RPMI8226 (cell line): ENCODE measurements at regions not wholly inside any gene's neighbourhood (a gene's known extent, or its start where the extent isn't known, plus 50 kb on each side); places are given as distances from the start of the nearest gene placed in this dataset.
"Not testable (repeated sequence)": the region's sequence is repeated elsewhere in the genome, so short reads cannot be mapped to it uniquely, and the experiment has no call there.

ENCODE experiments used
- DNase-seq: peaks from one replicate; pipeline ENCODE4 v3.0.0-alpha.2; 2015

DNA sequence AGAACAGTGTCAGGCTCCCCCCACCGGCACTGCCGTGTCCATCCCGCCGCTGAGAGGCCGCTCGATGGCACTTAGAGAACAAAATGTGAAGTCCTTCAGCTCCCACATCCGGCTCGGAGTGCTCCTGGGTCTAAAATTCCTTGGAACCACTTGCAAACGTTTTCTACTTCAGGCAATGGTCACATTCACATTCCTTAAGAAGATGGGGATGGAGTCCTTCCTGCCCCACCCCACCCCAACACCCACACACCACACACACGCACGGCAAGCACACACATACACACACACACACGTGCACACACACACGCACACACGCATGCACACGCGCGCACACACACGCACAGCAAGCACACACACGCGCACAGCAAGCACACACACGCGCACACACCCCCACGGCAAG lies 83.4 kb downstream of the SOX1 start:
- DNase-seq, result no peak

DNA sequence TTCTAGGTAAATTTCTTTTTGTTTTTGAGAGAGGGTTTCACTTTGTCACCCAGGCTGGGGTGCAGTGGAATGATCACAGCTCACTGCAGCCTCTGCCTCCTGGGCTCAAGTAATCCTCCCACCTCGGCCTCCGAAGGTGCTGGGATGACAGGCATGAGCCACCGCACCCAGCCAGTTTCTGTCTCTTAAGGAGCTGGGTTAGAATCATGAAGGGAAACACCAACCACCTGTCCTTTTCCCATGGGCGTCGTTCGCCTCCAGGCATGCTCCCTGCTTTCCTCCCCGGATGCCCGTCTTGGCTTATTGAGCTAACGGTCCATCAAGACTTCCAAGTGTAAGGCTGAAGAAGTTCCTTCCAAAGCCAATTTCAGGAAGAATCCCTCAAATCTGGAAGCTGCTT lies 85.9 kb downstream of the SOX1 start:
- no peak for DNase-seq

DNA sequence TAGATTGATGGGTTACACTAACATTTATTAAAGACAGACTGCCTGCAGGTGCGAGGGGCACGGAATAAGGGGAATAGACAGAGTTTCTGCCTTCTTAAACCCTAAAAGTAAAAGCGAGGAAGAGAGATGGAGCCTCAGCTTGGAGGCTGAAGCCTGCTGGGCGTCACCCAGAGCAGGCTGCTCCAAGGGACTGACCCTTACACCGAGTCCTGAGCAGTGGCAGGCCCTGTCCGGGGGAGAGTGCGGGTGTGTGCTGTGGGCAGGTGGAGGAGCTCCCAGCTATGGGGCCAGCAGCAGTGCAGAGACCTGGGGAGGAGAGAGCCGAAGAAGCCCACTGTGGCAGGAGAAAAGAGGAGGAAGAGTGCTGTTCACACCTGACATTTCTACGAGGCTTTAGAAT lies 86.4 kb downstream of the SOX1 start:
- no peak for DNase-seq

- DNase-seq, result no peak
These were observed 86.9 kb downstream of the SOX1 start for GRCh38 chr13:112153846-112154245.

GRCh38 chr13:112154301-112155060 lies 87.5 kb downstream of the SOX1 start:
- DNase-seq, result no peak

- DNase-seq, result no peak
These were observed 92.0 kb downstream of the SOX1 start for GRCh38 chr13:112158961-112159360.

- DNase-seq, result no peak
These were observed 92.9 kb downstream of the SOX1 start for GRCh38 chr13:112159575-112160547.

GRCh38 chr13:112160558-112160957 lies 93.6 kb downstream of the SOX1 start:
- DNase-seq, result no peak

- DNase-seq, result no peak
These were observed 94.8 kb downstream of the SOX1 start for GRCh38 chr13:112161521-112162301.

DNA sequence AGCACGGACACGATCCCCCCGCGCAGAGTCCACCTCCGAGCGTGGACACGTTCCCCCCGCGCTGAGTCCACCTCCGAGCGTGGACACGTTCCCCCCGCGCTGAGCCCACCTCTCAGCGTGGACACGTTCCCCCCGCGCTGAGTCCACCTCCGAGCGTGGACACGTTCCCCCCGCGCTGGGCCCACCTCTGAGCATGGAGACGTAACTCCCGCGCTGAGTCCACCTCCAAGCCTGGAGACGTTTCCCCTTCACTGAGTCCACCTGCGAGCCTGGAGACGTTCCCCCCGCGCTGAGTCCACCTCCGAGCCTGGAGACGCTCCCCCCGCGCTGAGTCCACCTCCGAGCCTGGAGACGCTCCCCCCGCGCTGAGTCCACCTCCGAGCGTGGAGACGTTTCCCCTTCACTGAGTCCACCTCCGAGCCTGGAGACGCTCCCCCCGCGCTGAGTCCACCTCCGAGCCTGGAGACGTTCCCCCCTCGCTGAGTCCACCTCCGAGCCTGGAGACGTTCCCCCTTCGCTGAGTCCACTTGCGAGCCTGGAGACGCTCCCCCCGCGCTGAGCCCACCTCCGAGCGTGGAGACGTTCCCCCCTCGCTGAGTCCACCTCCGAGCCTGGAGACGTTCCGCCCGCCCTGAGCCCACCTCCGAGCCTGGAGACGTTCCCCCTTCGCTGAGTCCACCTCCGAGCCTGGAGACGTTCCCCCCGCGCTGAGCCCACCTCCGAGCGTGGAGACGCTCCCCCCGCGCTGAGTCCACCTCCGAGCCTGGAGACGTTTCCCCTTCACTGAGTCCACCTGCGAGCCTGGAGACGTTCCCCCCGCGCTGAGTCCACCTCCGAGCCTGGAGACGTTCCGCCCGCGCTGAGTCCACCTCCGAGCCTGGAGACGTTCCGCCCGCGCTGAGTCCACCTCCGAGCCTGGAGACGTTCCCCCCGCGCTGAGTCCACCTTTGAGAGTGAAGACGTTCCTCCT lies 97.0 kb downstream of the SOX1 start:
- DNase-seq, result not testable (repeated sequence)

- DNase-seq, result no peak
These were observed 98.8 kb downstream of the SOX1 start for GRCh38 chr13:112165712-112166111.

DNA sequence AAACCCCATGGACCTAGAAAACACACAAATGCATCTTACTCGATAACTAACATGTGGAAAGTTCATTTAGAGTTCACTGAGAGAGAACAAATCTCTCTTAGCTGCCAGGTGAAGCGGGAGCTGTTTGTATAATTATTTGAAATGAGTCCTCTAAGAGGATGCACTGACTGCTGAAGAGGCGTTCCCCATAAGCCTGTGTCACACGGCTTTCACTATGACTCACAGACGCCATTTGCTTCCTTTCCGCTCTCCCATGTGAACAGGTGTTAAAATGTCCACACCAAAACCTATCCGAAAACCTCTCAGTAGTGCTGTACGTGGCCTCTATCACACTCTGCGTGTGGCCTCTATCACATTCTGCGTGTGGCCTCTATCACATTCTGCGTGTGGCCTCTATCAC lies 101.8 kb downstream of the SOX1 start:
- no peak for DNase-seq

- no peak for DNase-seq
These were observed 103.2 kb downstream of the SOX1 start for GRCh38 chr13:112169941-112170822.

DNA sequence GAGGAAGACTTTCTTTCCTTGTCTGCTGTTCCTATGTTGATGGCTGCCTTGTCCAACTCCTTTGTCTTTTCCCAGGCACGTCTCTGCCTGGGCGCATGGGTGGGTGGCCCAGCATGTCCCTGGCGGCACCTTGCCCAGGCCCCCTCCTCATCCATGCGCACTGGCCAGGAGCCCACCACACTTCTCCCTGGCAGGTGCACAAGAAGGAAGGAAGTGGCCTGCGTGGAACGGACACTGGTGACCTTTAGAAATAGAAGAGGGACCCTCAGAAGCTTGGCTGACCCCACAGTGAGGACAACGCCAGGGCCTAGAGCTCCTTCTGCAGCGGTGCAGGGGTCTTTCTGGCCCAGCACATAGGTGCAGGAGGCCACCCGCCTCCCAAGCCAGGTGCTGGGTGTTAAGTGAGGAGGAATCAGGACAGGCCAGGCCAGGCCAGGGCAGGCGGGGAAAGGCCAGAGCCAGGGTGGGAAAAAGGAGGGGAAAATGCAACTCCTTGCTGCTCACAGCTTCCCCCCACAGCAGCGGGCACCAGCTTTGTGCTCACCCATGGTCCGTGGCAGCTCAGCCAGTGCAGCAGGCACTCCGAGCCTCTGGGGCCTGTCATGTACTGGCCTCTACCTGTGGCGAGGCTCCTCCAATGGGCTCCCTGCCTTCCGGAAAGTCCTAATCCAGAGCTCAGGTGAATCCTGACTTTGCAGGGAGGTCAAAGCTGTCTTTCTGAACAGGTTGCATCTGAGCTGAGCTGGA lies 104.0 kb downstream of the SOX1 start:
- DNase-seq, result no peak

- no peak for DNase-seq
These were observed 104.6 kb downstream of the SOX1 start for GRCh38 chr13:112171570-112171965.

- no peak for DNase-seq
These were observed 105.1 kb downstream of the SOX1 start for GRCh38 chr13:112172017-112172416.

DNA sequence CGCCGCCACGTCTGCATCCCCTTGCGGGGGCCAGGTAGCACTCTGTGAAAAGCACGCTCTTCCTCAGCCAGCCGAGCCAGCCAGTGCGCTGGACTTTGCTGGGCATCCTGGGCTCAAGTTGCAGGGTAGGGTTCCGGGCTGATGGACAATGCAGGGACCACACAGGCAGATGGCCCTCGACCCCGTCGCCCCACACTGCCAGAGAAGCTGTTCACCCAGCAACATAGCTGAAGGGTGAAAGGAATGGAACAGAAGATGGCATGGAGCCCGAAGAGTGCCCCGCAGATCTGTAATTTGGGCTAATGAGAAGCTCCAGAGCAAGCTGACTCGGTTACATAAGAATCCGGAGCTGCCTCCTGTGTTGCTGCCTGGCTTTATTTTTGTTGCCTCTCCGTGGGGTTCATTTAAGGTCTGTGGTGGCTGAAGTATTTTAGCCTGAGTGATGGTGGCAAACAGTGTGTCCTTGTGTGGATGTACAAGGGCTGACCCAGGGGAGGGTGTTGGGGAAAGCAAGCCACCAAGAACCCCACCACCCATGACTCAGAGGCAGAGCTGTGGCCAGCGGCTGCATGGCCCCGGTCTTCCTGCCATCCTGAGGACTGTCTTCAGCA lies 105.8 kb downstream of the SOX1 start:
- no peak for DNase-seq

- no peak for DNase-seq
These were observed 107.6 kb downstream of the SOX1 start for GRCh38 chr13:112174476-112175110.
